8988T (cell line): ENCODE measurements at regions not wholly inside any gene's neighbourhood (a gene's known extent, or its start where the extent isn't known, plus 50 kb on each side); places are given as distances from the start of the nearest gene placed in this dataset.
"Not testable (repeated sequence)": the region's sequence is repeated elsewhere in the genome, so short reads cannot be mapped to it uniquely, and the experiment has no call there.

ENCODE experiments used
- DNase-seq: peaks from one replicate; pipeline ENCODE4 v3.0.0; 2011

DNA sequence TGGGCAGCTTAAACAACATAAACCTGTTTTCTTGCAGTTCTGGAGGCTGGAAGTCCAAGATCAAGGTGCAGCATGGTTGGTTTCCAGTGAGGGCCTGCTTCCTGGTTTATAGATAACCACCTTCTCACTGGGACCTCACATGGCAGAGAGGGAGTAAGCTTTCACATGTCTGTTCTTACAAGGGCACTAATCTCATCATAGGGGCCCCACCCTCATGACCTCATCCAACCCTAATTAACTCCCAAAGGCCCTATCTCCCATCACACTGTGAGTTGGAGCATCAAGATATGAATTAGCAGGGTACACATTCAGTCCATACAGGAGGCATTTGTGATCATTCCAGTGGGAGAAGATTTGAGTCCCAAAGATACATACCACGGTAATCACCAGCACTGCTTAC is 50.5 kb upstream of the GRIN2A start:
- no peak for DNase-seq

- no peak for DNase-seq
Observed at GRCh38 chr16:10239640-10240039, 57.4 kb upstream of the GRIN2A start.

DNA sequence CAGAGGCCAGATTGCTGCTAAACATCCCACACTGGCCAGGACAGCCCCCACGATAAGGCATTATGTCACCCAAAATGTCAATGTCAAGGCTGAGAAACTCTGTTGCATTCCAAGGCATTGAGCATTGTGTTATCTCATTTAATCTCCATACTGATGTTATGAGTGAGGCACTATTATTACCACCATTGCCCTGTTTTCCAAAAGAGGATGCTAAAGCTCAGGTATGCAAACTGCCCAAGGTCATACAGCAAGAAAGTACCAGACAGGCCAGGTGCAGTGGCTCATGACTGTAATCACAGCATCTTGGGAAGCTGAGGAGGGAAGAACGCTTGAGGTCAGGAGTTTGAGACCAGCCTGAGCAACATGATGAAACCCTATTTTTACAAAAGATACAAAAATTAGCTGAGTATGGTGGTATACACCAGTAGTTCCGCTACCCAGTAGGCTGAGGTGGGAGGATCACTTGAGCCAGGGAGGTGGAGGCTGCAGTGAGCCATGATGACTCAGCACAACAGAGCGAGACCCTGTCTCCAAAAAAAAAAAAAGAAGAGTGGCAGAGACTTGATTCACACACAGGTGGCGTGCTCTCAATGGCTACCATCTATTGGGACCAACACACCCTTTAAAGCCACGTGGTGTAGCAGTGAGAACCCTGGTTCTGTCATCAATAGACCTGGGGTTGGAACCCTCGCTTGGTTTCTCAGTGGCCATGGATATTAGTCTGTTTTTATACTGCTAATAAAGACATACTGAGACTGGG is 58.8 kb upstream of the GRIN2A start:
- DNase-seq: no peak

DNA sequence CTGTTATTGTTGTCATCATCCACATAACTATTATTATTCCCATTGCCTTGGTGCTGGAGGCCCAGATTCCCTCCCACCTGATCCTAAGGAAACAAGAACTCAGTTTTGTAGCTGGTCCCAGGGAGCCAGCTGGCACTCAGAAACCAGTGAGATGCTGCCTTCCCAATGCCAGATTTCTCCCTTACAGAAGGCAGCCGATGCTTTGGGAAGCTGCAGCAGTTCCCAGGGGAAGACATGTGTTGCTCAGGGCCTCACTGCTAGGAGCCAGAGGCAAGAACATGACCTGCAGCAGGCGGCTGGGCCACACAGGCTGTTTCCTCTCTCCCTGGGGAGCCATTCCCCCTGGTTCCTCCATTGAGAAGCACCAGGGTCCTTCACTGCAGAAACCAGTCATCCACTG is 59.9 kb upstream of the GRIN2A start:
- no peak for DNase-seq

DNA sequence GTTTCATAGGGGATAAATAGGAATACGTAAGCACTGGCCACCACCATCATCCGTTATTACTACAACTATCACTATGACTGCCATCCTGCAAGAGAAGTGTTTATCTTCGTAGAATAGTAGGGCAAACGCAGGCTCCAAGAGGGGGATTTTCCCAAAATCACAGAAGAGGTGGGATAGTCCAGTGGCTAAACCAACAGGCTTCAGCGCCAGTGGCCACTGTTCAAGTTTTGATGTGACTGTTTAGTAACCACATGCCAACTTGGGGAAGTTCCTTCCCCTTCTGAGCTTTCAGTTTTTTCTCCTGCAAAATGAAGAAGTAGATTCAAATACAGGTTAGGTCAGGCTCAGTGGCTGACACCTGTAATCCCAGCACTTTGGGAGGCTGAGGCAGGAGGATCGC is 60.7 kb upstream of the GRIN2A start:
- no peak for DNase-seq

GRCh38 chr16:10245002-10245401 is 62.8 kb upstream of the GRIN2A start:
- DNase-seq: no peak

GRCh38 chr16:10250137-10250828 is 68.1 kb upstream of the GRIN2A start:
- DNase-seq: no peak

- no peak for DNase-seq
Observed at GRCh38 chr16:10252155-10252554, 69.9 kb upstream of the GRIN2A start.

DNA sequence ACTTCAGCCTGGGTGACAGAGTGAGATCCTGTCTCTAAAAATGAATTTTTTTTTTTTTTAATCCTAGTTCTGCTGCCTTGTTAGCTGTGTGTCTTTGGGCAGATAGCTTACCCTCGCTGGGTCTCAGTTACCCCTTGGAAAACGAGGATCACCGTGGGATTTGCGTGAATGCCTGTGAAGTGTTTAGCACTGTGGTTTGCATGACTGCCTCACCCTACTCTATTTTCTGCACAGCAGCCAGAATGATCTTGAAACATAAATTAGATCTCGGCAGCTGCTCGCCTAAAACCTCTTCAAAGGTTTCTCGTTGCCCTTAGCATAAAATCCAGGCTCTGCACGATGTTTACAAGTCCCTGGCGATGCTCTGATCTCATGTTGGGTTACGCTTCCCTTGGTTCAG is 71.2 kb upstream of the GRIN2A start:
- DNase-seq: no peak

DNA sequence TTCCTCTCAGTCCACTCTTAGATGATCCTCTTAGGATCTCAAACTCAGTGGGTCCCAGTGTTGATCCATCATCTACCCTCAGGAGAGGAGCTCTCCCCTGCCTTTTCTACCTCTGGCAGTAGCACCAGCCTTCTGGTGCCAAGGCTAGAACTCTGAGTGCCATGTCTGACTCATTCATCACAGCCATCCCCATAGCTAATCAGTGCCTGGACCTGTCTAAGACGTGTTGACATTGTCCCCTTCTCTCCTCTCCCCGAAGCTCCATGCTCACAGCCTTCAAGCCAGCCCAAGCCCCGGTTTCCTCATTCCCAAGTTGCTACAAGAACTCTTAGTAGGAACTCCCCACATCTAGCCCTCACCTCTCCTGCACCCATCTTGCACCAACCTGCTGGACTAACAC is 73.5 kb upstream of the GRIN2A start:
- DNase-seq: no peak

GRCh38 chr16:10256784-10257641 is 74.8 kb upstream of the GRIN2A start:
- DNase-seq: peak; percentile 51

GRCh38 chr16:10257642-10258251 is 75.5 kb upstream of the GRIN2A start:
- not testable (repeated sequence) for DNase-seq

- not testable (repeated sequence) for DNase-seq
Observed at GRCh38 chr16:10258930-10259603, 76.8 kb upstream of the GRIN2A start.

GRCh38 chr16:10261077-10261476 is 78.8 kb upstream of the GRIN2A start:
- no peak for DNase-seq

DNA sequence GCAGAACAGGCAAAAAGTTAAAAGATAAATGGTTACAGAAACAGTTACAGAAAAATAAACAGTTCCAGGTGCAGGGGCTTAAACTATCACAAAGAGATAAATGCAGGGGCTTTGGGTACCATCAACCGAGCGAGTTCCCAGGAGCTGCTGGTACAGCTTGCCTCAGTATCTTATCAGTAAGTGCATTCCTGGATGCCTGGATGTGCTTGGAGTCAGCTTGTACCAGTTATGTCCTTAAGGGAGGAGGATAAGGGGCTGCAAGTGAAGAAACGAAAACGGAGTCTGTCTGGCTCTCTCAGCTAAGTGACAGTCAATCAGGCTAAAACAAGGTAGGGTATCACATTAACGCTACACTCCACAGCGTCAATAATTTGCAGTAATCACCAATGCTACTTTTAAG is 79.3 kb upstream of the GRIN2A start:
- not testable (repeated sequence) for DNase-seq

DNA sequence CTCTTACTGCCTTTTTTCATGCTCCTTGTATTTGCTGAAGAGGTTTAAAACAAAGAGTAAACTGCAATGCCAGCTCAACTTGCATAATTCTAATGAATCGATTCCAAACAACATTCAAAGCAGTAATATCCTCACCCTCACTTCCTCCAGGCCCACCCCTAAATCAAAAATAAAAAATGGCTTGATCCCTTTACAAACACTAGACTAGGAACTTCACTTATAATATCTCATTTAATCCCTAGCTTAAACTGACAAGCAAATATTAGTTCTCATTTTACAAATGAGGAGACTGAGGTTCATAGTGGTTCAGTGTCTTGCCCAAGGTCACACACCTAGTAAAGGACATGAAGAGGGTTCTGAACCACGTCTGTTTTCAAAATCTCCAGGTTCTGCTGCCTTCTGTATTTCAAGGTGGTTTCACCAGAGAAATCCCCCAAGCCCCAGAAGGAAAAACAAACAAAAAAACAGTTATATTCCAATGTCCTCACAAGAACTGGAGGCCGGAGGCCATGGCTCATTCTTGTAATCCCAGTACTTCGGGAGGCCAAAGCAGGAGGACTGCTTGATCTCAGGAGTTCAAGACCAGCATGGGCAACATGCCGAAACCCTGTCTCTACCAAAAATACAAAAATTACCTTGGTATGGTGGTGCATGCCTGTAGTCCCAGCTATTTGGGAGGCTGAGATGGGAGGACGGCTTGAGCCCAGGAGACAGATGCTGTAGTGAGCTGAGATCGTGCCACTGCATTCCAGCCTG is 80.3 kb upstream of the GRIN2A start:
- DNase-seq: no peak

- no peak for DNase-seq
Observed at GRCh38 chr16:10265770-10266615, 83.8 kb upstream of the GRIN2A start.

DNA sequence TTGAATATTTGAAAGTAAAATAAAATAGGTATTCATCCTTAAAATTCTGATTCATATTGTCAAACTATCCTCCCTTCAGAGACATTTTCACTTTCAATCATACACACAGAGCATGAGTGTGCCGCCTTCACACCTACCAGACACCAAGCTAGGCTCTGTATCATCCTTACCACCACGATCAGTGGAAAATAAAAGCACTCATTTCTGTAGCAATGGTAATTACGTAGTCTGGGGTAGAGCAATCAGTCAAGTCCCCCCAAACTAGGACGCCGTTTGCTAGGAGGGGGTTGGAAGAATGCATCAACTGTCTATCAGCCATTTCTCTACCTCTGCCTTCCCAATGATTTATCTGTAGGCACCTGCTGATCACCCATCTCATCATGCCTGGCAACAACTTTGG is 84.6 kb upstream of the GRIN2A start:
- no peak for DNase-seq

DNA sequence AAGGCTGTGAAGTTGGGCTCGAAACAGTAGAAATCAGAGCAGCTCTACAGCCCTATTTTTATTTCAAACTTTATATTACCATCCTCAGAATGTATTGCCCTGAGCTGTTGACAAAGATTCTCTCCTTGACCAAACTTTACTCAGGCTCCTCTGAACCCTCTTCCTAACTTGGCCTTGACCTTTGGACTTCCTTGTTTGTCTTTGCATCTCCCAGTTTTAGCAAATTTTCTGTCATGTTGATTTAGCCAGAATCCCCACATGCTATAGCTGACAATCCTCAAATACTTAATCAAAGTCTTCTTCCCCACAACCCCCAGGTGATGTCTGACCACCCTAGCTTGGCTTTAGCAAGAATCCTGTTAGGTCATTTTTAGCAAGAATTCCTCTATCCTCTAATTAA is 87.4 kb upstream of the GRIN2A start:
- no peak for DNase-seq

- DNase-seq: not testable (repeated sequence)
Observed at GRCh38 chr16:10272250-10272854, 90.1 kb upstream of the GRIN2A start.
